ENCODE measurements at regions not wholly inside any gene's neighbourhood (a gene's known extent, or its start where the extent isn't known, plus 50 kb on each side); places are given as distances from the start of the nearest gene placed in this dataset.
A peak's percentile ranks its signal among the peaks of the same experiment; 100 is the strongest.

DNA sequence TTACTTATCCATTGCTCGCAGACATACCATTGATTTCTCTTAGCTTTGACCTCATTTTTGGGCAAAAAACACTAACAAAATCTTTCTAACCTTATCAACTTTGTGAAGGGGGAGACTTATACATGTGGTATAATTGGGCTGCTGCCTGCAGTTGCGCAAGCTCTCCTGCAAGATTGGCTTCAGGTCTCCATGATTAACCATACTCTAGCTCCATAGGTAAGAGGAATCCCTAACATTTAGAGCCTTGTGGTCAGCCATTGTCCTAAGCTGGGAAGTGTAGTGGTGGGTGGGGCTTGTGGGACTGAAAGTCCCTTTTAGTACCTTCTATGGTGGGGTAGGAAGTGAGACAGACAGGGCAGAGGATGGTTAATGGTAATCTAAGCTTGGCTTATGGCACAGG lies 179.6 kb upstream of the THRB start:
- Histone ChIP-seq H3K9me3 (no peaks in the 10 kb centered on the region), H3K27me3 (no peaks in the 10 kb centered on the region), H3K36me3 (no peaks in the 10 kb centered on the region), H3K4me3 (no peak overlapping the region), H3K4me1 (no peaks in the 10 kb centered on the region), H3K27ac (no peak overlapping the region)
- DNase-seq (ENCODE audit: low spot score in 2 of 2): no peak
- 93% methylated on average over 2 of the region's 2 CpGs for WGBS
- TF ChIP-seq POLR2AphosphoS5 (IDR thresholded peaks at IDR 0.05) (no peak), POLR2A (IDR thresholded peaks at IDR 0.05) (no peak), EP300 (IDR thresholded peaks at IDR 0.05) (no peak)
- TF ChIP-seq, protein P1, sequence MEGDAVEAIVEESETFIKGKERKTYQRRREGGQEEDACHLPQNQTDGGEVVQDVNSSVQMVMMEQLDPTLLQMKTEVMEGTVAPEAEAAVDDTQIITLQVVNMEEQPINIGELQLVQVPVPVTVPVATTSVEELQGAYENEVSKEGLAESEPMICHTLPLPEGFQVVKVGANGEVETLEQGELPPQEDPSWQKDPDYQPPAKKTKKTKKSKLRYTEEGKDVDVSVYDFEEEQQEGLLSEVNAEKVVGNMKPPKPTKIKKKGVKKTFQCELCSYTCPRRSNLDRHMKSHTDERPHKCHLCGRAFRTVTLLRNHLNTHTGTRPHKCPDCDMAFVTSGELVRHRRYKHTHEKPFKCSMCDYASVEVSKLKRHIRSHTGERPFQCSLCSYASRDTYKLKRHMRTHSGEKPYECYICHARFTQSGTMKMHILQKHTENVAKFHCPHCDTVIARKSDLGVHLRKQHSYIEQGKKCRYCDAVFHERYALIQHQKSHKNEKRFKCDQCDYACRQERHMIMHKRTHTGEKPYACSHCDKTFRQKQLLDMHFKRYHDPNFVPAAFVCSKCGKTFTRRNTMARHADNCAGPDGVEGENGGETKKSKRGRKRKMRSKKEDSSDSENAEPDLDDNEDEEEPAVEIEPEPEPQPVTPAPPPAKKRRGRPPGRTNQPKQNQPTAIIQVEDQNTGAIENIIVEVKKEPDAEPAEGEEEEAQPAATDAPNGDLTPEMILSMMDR (IDR thresholded peaks at IDR 0.05): no peak

DNA sequence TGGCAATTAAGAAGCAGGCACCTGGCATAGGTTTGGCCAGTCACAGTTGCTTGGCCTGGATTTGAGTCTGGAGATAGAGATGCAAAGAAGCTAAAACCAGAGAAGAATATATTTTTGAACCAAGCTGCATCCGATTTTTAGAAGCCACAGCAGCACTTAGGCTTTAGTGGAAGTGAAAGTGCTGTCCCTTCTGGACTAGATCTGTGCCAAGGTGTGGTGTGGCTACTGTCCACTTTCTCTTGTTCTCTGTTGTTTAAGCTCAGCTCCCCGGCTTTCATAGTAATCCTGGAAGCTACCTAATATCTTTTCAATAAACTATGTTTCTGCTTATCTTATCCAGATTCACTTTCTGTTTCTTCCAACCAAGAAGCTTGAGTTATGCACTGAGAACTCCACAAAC lies 183.4 kb upstream of the THRB start:
- no peak for TF ChIP-seq POLR2A (IDR thresholded peaks at IDR 0.05)
- TF ChIP-seq, protein P1 (IDR thresholded peaks at IDR 0.05): no peak
- no peak for TF ChIP-seq EP300 (IDR thresholded peaks at IDR 0.05)
- no peak for TF ChIP-seq POLR2AphosphoS5 (IDR thresholded peaks at IDR 0.05)
- Histone ChIP-seq H3K4me1 (no peaks in the 10 kb centered on the region), H3K9me3 (no peaks in the 10 kb centered on the region), H3K36me3 (no peaks in the 10 kb centered on the region), H3K27me3 (no peaks in the 10 kb centered on the region), H3K27ac (no peak overlapping the region), H3K4me3 (no peak overlapping the region)
- WGBS: 47% methylated on average over 2 of the region's 2 CpGs
- no peak for DNase-seq (ENCODE audit: low spot score in 2 of 2)

DNA sequence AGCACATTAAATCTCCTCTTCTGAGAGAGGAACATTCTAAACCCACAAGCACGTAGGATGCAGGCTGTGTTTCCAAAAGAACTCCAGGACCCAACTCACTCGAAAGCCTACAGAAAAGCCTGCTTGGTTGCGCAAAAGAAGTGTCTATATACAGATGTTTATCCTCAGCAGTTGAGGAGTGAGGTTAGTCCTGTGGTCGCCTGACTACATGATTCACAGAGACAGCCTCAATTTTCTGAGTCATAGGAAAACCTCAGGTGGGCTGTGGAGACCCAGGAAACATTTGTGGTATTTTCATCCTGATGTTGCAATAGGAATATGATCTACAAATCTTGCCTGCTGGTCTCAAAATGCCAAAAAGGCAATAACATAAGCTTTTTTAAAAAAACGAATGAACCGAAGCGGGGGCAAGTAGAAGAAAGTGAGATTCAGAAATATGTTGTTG lies 183.8 kb upstream of the THRB start:
- WGBS: 65% methylated on average over 7 of the region's 7 CpGs
- Histone ChIP-seq H3K27ac (no peak overlapping the region), H3K9me3 (no peaks in the 10 kb centered on the region), H3K4me3 (no peak overlapping the region), H3K36me3 (no peaks in the 10 kb centered on the region), H3K27me3 (no peaks in the 10 kb centered on the region), H3K4me1 (no peaks in the 10 kb centered on the region)
- no peak for DNase-seq (ENCODE audit: low spot score in 2 of 2)
- TF ChIP-seq POLR2AphosphoS5 (IDR thresholded peaks at IDR 0.05): no peak
- TF ChIP-seq EP300 (IDR thresholded peaks at IDR 0.05): no peak
- TF ChIP-seq POLR2A (IDR thresholded peaks at IDR 0.05): no peak
- TF ChIP-seq, protein P1 (IDR thresholded peaks at IDR 0.05): no peak

DNA sequence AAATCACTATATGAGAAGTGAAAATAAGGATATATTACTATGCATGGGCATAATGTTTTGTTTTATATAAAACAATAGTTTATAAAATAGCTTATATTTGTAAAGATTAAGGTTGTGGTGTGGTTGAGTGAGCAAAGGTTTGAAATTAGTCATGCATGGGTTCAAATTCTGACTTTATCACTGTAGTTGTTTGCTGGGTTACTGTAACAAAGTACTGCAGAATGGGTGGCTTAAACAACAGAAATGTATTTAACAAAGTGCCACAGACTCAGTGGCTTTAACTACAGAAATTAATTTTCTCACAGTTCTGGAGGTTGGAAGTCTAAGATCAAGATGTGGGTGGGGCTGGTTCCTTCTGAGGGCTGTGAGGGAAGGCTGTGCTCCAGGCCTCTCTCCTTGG lies 184.8 kb upstream of the THRB start:
- no peaks in the 10 kb centered on the region for H3K9me3 ChIP-seq
- H3K36me3 ChIP-seq: no peaks in the 10 kb centered on the region
- H3K27me3 ChIP-seq: no peaks in the 10 kb centered on the region
- no peaks in the 10 kb centered on the region for H3K4me1 ChIP-seq
- H3K4me3 ChIP-seq: no peak overlapping the region
- H3K27ac ChIP-seq: no peak overlapping the region
- DNase-seq (ENCODE audit: low spot score in 2 of 2): no peak
- TF ChIP-seq, protein P1 (IDR thresholded peaks at IDR 0.05): no peak
- TF ChIP-seq POLR2AphosphoS5 (IDR thresholded peaks at IDR 0.05) (no peak), POLR2A (IDR thresholded peaks at IDR 0.05) (no peak), EP300 (IDR thresholded peaks at IDR 0.05) (no peak)

DNA sequence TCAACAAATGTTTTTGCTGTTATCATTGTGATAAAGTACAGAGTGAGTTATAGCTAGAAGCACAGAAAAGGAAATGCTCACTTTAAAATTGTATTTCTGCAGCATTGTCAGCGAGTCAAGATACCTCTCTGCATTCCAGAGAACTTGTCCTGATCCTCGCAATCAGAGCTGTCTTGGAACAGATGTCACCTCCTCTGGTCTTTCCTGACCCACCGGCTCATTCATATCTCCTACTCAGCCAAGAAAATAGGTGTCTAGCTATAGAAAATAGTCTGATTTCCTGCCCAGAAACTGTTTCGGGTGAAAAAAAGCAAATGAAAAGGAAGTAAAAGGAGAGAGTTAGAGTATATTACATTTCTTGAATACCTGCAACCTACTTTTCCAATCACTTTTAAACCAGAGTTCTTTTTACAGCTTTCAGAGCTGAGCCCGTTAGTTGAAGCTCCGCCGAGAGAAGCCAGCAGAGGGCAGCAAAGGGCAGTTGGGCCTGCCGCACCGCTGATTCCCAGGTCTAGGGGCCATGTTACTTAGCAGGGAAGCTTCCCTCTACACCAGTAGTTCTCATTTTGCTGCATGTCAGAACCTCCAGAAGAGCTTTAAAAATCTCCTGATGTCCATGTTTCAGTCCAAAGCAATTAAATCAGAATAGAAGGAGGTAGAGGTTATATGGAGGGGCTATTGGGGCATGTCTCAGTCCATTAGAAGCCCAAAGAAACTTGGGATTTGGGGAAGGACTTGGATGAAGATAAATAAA lies 185.7 kb upstream of the THRB start:
- DNase-seq (ENCODE audit: low spot score in 2 of 2): peak in 1 of 2 donors; percentile 65
- Histone ChIP-seq H3K9me3 (no peaks in the 10 kb centered on the region), H3K27ac (no peak overlapping the region), H3K4me3 (no peak overlapping the region), H3K27me3 (no peaks in the 10 kb centered on the region), H3K36me3 (no peaks in the 10 kb centered on the region), H3K4me1 (no peaks in the 10 kb centered on the region)
- TF ChIP-seq, protein P1 (IDR thresholded peaks at IDR 0.05): peak; percentile 34 to 76
- TF ChIP-seq POLR2AphosphoS5 (IDR thresholded peaks at IDR 0.05) (no peak), EP300 (IDR thresholded peaks at IDR 0.05) (no peak), POLR2A (IDR thresholded peaks at IDR 0.05) (no peak)
- WGBS: 40% methylated on average over 9 of the region's 9 CpGs

Data from suprapubic skin (tissue), 4 donors.